ENCODE measurements at regions not wholly inside any gene's neighbourhood (a gene's known extent, or its start where the extent isn't known, plus 50 kb on each side); places are given as distances from the start of the nearest gene placed in this dataset.

- no peaks in the 10 kb centered on the region for H4K20me1 ChIP-seq (replicated peaks; ENCODE audit: insufficient read depth)
- peaks cover 3% of the 10 kb centered on the region; the same call in 1 of the 2 replicates for H3K36me3 ChIP-seq (ENCODE audit: insufficient read depth)
- Mint-ChIP-seq H3K9me3 (no peaks in the 10 kb centered on the region), H3K4me3 (no peak overlapping the region), H3K4me1 (no peaks in the 10 kb centered on the region), H3K27ac (no peak overlapping the region), H3K27me3 (ENCODE audit: insufficient read depth, low read depth, poor library complexity) (no peaks in the 10 kb centered on the region), H3K36me3 (ENCODE audit: low read depth) (no peaks in the 10 kb centered on the region)
- no peak overlapping the region for H3K27ac ChIP-seq (ENCODE audit: low read depth)
- H3K9me2 ChIP-seq (ENCODE audit: insufficient read depth) = 0 out of 2 replicates have a peak, but pooled peaks cover 9% of the 10 kb centered on the region
- no peak for TF ChIP-seq CTCF (conservative IDR thresholded peaks at IDR 0.05; ENCODE audit: low read depth in 2 of 2)
- TF ChIP-seq ZNF331 (CRISPR knock-in tag; IDR thresholded peaks at IDR 0.05; ENCODE audit: low read depth) = no peak
- TF ChIP-seq POLR2AphosphoS5 (IDR thresholded peaks at IDR 0.05; ENCODE audit: low read depth) = no peak
- no peak for TF ChIP-seq ZNF462 (CRISPR knock-in tag; IDR thresholded peaks at IDR 0.05)
- no peak for TF ChIP-seq JUNB (IDR thresholded peaks at IDR 0.05; ENCODE audit: unreplicated experiment)
- no peak for TF ChIP-seq ZNF114 (CRISPR knock-in tag; IDR thresholded peaks at IDR 0.05)
- TF ChIP-seq EZH2phosphoT487 (IDR thresholded peaks at IDR 0.05; ENCODE audit: unreplicated experiment) = no peak
- no peak for TF ChIP-seq STAT1 (IDR thresholded peaks at IDR 0.05; ENCODE audit: unreplicated experiment)
- TF ChIP-seq REST (IDR thresholded peaks at IDR 0.05; ENCODE audit: unreplicated experiment) = no peak
- TF ChIP-seq ETS1 (IDR thresholded peaks at IDR 0.05) = no peak
- no peak for TF ChIP-seq EZH2 (IDR thresholded peaks at IDR 0.05; ENCODE audit: low read depth, unreplicated experiment)
- no peak for TF ChIP-seq NANOG (IDR thresholded peaks at IDR 0.05; ENCODE audit: borderline replicate concordance)
- no peak for TF ChIP-seq CREB1 (CRISPR knock-in tag; IDR thresholded peaks at IDR 0.05; ENCODE audit: low read depth)
- no peak overlapping the region for H3K4me3 ChIP-seq
- H3K27me3 ChIP-seq (ENCODE audit: insufficient read depth) = no peaks in the 10 kb centered on the region
- no peaks in the 10 kb centered on the region for H3K4me1 ChIP-seq (ENCODE audit: insufficient read depth)
- ATAC-seq = no peak
- DNase-seq (ENCODE audit: low spot score) = no peak
- no peaks in the 10 kb centered on the region for H3K79me2 ChIP-seq (replicated peaks; ENCODE audit: insufficient read depth)
- H3K4me2 ChIP-seq = no peak overlapping the region
- H3F3A ChIP-seq (replicated peaks; ENCODE audit: low read depth) = no peaks in the 10 kb centered on the region
- H2AFZ ChIP-seq = no peak overlapping the region
Measured at GRCh38 chr16:60852635-60853034, 1183.6 kb downstream of the CDH8 start.
